ENCODE measurements at regions not wholly inside any gene's neighbourhood (a gene's known extent, or its start where the extent isn't known, plus 50 kb on each side); places are given as distances from the start of the nearest gene placed in this dataset.

GRCh38 chr7:18212308-18212707, 184.7 kb upstream of the PRPS1L1 start:
- TF ChIP-seq CTCF (IDR thresholded peaks at IDR 0.05) (no peak), POLR2A (IDR thresholded peaks at IDR 0.05) (no peak)
